ENCODE measurements at regions not wholly inside any gene's neighbourhood (a gene's known extent, or its start where the extent isn't known, plus 50 kb on each side); places are given as distances from the start of the nearest gene placed in this dataset.

GRCh38 chr5:7072188-7072587 is 323.8 kb upstream of the ADCY2 start:
- TF ChIP-seq CTCF (IDR thresholded peaks at IDR 0.05) (no peak), ZFX (IDR thresholded peaks at IDR 0.05; ENCODE audit: borderline replicate concordance) (no peak)
